ENCODE measurements at regions not wholly inside any gene's neighbourhood (a gene's known extent, or its start where the extent isn't known, plus 50 kb on each side); places are given as distances from the start of the nearest gene placed in this dataset.

DNA sequence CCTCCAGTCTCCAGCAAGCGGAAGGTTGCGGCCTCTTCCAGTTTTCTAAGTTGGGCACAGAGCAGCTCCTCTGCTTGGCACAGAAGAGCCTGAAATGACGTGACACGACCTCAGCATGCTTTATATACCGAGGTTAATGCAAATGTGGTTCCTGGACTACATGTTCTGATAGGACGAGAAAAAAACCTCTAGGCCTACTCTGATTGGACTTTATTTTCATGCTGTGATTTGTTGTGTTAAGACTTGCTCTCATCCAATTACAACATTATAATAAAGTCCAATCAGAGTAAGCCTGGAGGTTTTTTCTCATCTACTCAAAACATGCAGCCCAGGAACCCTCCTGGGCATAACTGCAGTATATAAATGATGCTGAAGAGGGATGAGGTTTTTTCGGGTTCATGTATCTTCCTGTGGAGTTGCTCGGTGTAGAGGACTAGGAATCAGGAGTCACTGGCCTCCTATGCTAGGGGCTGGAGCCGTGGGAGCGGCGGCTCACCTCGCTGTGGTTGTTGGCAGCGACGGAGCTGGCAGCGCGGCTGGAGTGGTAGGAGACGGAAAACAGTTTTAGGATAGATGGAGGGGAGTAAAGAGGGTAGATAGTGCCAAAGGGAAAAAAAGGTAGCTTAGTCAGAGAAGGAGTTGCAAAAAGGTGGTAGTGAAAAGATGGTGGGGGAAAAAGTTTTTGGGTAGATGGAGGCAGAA lies 878.0 kb downstream of the KCNJ18 start:
- TF ChIP-seq EP300 (IDR thresholded peaks at IDR 0.05; ENCODE audit: borderline replicate concordance): no peak
- TF ChIP-seq YY1 (IDR thresholded peaks at IDR 0.05; ENCODE audit: low read depth): no peak
- TF ChIP-seq, protein P1, sequence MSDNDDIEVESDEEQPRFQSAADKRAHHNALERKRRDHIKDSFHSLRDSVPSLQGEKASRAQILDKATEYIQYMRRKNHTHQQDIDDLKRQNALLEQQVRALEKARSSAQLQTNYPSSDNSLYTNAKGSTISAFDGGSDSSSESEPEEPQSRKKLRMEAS (IDR thresholded peaks at IDR 0.05): no peak
- no peak for TF ChIP-seq CREB1 (IDR thresholded peaks at IDR 0.05; ENCODE audit: low read depth)
- no peak for TF ChIP-seq RAD21 (IDR thresholded peaks at IDR 0.05; ENCODE audit: low read depth)
- TF ChIP-seq TAF1 (IDR thresholded peaks at IDR 0.05; ENCODE audit: low read depth): no peak
- no peak for TF ChIP-seq TEAD4 (IDR thresholded peaks at IDR 0.05)
- no peak for TF ChIP-seq NFIC (IDR thresholded peaks at IDR 0.05)
- no peak for TF ChIP-seq CEBPB (IDR thresholded peaks at IDR 0.05)
- TF ChIP-seq REST (IDR thresholded peaks at IDR 0.05; ENCODE audit: low read depth): no peak
- no peak for TF ChIP-seq EGR1 (IDR thresholded peaks at IDR 0.05)

Measured in Ishikawa (cell line).